ENCODE measurements at regions not wholly inside any gene's neighbourhood (a gene's known extent, or its start where the extent isn't known, plus 50 kb on each side); places are given as distances from the start of the nearest gene placed in this dataset.
"Not testable (repeated sequence)": the region's sequence is repeated elsewhere in the genome, so short reads cannot be mapped to it uniquely, and the experiment has no call there.

- not testable (repeated sequence) for TF ChIP-seq CTCF (IDR thresholded peaks at IDR 0.05; ENCODE audit: poor library complexity); EZH2phosphoT487 (IDR thresholded peaks at IDR 0.05; ENCODE audit: low read depth, severe bottlenecking, unreplicated experiment)
Measured at GRCh38 chr9:135286187-135286925, 193.2 kb upstream of the PPP1R26 start.
